GM19397 (cell line): ENCODE measurements at regions not wholly inside any gene's neighbourhood (a gene's known extent, or its start where the extent isn't known, plus 50 kb on each side); places are given as distances from the start of the nearest gene placed in this dataset.

Source experiments
- ATAC-seq: cut with Tn5 transposase; IDR thresholded peaks from one replicate; pipeline ENCODE4 v1.9.1; 2021; ENCODE audit warnings: mild to moderate bottlenecking, moderate library complexity; ENCODE audit not compliant: unreplicated experiment

GRCh38 chr6:12381587-12381986 lies 91.4 kb downstream of the EDN1 start:
- no peak for ATAC-seq

GRCh38 chr6:12383448-12383847 lies 93.3 kb downstream of the EDN1 start:
- ATAC-seq: peak; percentile 90

- no peak for ATAC-seq
Observed at GRCh38 chr6:12384357-12384912, 94.3 kb downstream of the EDN1 start.

- ATAC-seq: no peak
Observed at GRCh38 chr6:12385316-12385715, 95.2 kb downstream of the EDN1 start.

GRCh38 chr6:12386816-12387215 lies 96.7 kb downstream of the EDN1 start:
- ATAC-seq: no peak

- ATAC-seq: no peak
Observed at GRCh38 chr6:12391472-12391871, 101.3 kb downstream of the EDN1 start.

- no peak for ATAC-seq
Observed at GRCh38 chr6:12392490-12392889, 102.3 kb downstream of the EDN1 start.

GRCh38 chr6:12393100-12393499 lies 102.9 kb downstream of the EDN1 start:
- no peak for ATAC-seq

- no peak for ATAC-seq
Observed at GRCh38 chr6:12394170-12394569, 104.0 kb downstream of the EDN1 start.

- no peak for ATAC-seq
Observed at GRCh38 chr6:12395898-12396297, 105.7 kb downstream of the EDN1 start.

- ATAC-seq: no peak
Observed at GRCh38 chr6:12401200-12401599, 111.0 kb downstream of the EDN1 start.

- no peak for ATAC-seq
Observed at GRCh38 chr6:12403201-12403826, 113.2 kb downstream of the EDN1 start.

GRCh38 chr6:12403947-12404647 lies 113.9 kb downstream of the EDN1 start:
- no peak for ATAC-seq

- ATAC-seq: no peak
Observed at GRCh38 chr6:12404651-12405050, 114.5 kb downstream of the EDN1 start.

GRCh38 chr6:12408752-12409151 lies 118.6 kb downstream of the EDN1 start:
- ATAC-seq: no peak

- ATAC-seq: no peak
Observed at GRCh38 chr6:12410946-12411345, 120.8 kb downstream of the EDN1 start.

GRCh38 chr6:12414096-12414675 lies 124.0 kb downstream of the EDN1 start:
- ATAC-seq: no peak

- no peak for ATAC-seq
Observed at GRCh38 chr6:12415980-12416598, 125.9 kb downstream of the EDN1 start.

- no peak for ATAC-seq
Observed at GRCh38 chr6:12417191-12417590, 127.0 kb downstream of the EDN1 start.

- no peak for ATAC-seq
Observed at GRCh38 chr6:12418946-12419345, 128.8 kb downstream of the EDN1 start.

GRCh38 chr6:12419631-12420272 lies 129.6 kb downstream of the EDN1 start:
- ATAC-seq: no peak
